22Rv1 (cell line): ENCODE measurements at regions not wholly inside any gene's neighbourhood (a gene's known extent, or its start where the extent isn't known, plus 50 kb on each side); places are given as distances from the start of the nearest gene placed in this dataset.

ENCODE experiments used
- CTCF ChIP-seq: fragments of 450-650 bp; IDR thresholded peaks from 2 replicates; pipeline ENCODE4 v1.5.1; 2017; ENCODE audit warnings: mild to moderate bottlenecking
- ZFX ChIP-seq: fragments of 450-650 bp; IDR thresholded peaks from 2 replicates; pipeline ENCODE4 v1.6.1; 2017; ENCODE audit warnings: antibody characterized with exemption, borderline replicate concordance

GRCh38 chr13:40504641-40505040 is 161.8 kb downstream of the FOXO1 start:
- no peak for TF ChIP-seq CTCF
- TF ChIP-seq ZFX, result no peak
